Adrenal gland (tissue), 5 donors: ENCODE measurements at regions not wholly inside any gene's neighbourhood (a gene's known extent, or its start where the extent isn't known, plus 50 kb on each side); places are given as distances from the start of the nearest gene placed in this dataset.
"Not testable (repeated sequence)": the region's sequence is repeated elsewhere in the genome, so short reads cannot be mapped to it uniquely, and the experiment has no call there.

Experiments used
- POLR2A ChIP-seq, 2 donors: fragments of 450-650 bp; IDR thresholded peaks; one replicate each; pipeline ENCODE4 v1.6.1; 2017; ENCODE audit warnings: antibody characterized with exemption in 2 of 2, mild to moderate bottlenecking in 2 of 2, moderate library complexity in 1 of 2
- TF ChIP-seq, protein P1 (sequence below), 6 experiments: fragments of 450-650 bp in 4 of 6; fragments of 200-600 bp in 2 of 6; sonication (generic) in 1 of 6; IDR thresholded peaks; 1 replicate in 5 of 6; 2 replicates in 1 of 6; pipeline versions ENCODE4 v1.5.1 to v1.8.0; 2016 to 2021; ENCODE audit warnings: antibody characterized with exemption in 6 of 6, mild to moderate bottlenecking in 2 of 6, moderate library complexity in 1 of 6
- donor health status: DM: no; HTN: no; CAD: no.

DNA sequence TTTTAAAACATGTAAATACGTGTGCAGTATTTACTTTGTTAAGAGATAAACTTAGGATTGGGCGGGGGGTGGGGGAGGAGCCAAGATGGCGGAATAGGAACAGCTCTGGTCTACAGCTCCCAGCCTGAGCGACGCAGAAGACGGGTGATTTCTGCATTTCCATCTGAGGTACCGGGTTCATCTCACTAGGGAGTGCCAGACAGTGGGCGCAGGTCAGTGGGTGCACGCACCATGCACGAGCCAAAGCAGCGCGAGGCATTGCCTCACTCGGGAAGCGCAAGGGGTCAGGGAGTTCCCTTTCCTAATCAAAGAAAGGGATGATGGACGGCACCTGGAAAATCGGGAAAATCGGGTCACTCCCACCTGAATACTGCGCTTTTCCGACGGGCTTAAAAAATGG lies 81.8 kb upstream of the NXPH1 start:
- TF ChIP-seq, protein P1, sequence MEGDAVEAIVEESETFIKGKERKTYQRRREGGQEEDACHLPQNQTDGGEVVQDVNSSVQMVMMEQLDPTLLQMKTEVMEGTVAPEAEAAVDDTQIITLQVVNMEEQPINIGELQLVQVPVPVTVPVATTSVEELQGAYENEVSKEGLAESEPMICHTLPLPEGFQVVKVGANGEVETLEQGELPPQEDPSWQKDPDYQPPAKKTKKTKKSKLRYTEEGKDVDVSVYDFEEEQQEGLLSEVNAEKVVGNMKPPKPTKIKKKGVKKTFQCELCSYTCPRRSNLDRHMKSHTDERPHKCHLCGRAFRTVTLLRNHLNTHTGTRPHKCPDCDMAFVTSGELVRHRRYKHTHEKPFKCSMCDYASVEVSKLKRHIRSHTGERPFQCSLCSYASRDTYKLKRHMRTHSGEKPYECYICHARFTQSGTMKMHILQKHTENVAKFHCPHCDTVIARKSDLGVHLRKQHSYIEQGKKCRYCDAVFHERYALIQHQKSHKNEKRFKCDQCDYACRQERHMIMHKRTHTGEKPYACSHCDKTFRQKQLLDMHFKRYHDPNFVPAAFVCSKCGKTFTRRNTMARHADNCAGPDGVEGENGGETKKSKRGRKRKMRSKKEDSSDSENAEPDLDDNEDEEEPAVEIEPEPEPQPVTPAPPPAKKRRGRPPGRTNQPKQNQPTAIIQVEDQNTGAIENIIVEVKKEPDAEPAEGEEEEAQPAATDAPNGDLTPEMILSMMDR (IDR thresholded peaks at IDR 0.05) = not testable (repeated sequence)
- not testable (repeated sequence) for TF ChIP-seq POLR2A (IDR thresholded peaks at IDR 0.05)
